GM23338 (cell line): ENCODE measurements at regions not wholly inside any gene's neighbourhood (a gene's known extent, or its start where the extent isn't known, plus 50 kb on each side); places are given as distances from the start of the nearest gene placed in this dataset.

ENCODE experiments used
- ATAC-seq: fragments of 200-7000 bp; cut with Tn5 transposase; 3 replicates; pipeline ENCODE4 v1.9.1; 2020
- DNase-seq: peaks from one replicate; pipeline ENCODE4 v3.0.0-alpha.2; 2015; ENCODE audit warnings: low spot score
- H2AFZ ChIP-seq: fragments of 200-600 bp; sonication (generic); 2 replicates; pipeline ENCODE4 v1.8.0; 2016; ENCODE audit warnings: antibody characterized with exemption, mild to moderate bottlenecking, moderate library complexity
- H3F3A ChIP-seq: fragments of 200-600 bp; sonication (generic); replicated peaks from 2 replicates; pipeline ENCODE4 v1.8.0; 2017; ENCODE audit warnings: antibody characterized with exemption, mixed run types, low read depth
- H3K27ac ChIP-seq: fragments of 200-600 bp; sonication (generic); 2 replicates; pipeline ENCODE4 v1.6.1; 2016; ENCODE audit warnings: low read depth
- H3K27me3 ChIP-seq: fragments of 200-600 bp; sonication (generic); 2 replicates; pipeline ENCODE4 v1.8.0; 2016; ENCODE audit warnings: mild to moderate bottlenecking, mixed run types, moderate library complexity; ENCODE audit not compliant: insufficient read depth
- H3K36me3 ChIP-seq: fragments of 200-600 bp; sonication (generic); 2 replicates; pipeline ENCODE4 v1.8.0; 2016; ENCODE audit warnings: mild to moderate bottlenecking; ENCODE audit not compliant: insufficient read depth
- H3K4me1 ChIP-seq: fragments of 200-600 bp; sonication (generic); 2 replicates; pipeline ENCODE4 v1.8.0; 2016; ENCODE audit warnings: mild to moderate bottlenecking, moderate library complexity; ENCODE audit not compliant: insufficient read depth
- H3K4me2 ChIP-seq: fragments of 200-600 bp; sonication (generic); 2 replicates; pipeline ENCODE4 v1.7.1; 2017; ENCODE audit warnings: mixed run types
- H3K4me3 ChIP-seq: fragments of 200-600 bp; sonication (generic); 2 replicates; pipeline ENCODE4 v1.6.1; 2016; ENCODE audit warnings: mixed run types
- H3K79me2 ChIP-seq: fragments of 200-600 bp; sonication (generic); replicated peaks from 2 replicates; pipeline ENCODE4 v1.8.0; 2017; ENCODE audit warnings: mild to moderate bottlenecking; ENCODE audit not compliant: insufficient read depth
- H3K9me2 ChIP-seq: fragments of 200-600 bp; sonication (generic); 2 replicates; pipeline ENCODE4 v1.8.0; 2017; ENCODE audit not compliant: insufficient read depth
- H4K20me1 ChIP-seq: fragments of 200-600 bp; sonication (generic); replicated peaks from 2 replicates; pipeline ENCODE4 v1.8.0; 2017; ENCODE audit warnings: mild to moderate bottlenecking; ENCODE audit not compliant: insufficient read depth
- H3K27ac Mint-ChIP-seq: 2 replicates; pipeline ENCODE4 v1.8.0; 2020; ENCODE audit warnings: inconsistent platforms, mild to moderate bottlenecking, moderate library complexity, mixed read lengths
- H3K27me3 Mint-ChIP-seq: 3 replicates; pipeline ENCODE4 v1.8.0; 2022; ENCODE audit warnings: low read depth, mild to moderate bottlenecking, moderate library complexity, mixed read lengths, inconsistent platforms; ENCODE audit not compliant: insufficient read depth, poor library complexity
- H3K36me3 Mint-ChIP-seq: 3 replicates; pipeline ENCODE4 v1.8.0; 2021; ENCODE audit warnings: low read depth, mild to moderate bottlenecking, inconsistent platforms, moderate library complexity, mixed read lengths
- H3K4me1 Mint-ChIP-seq: 3 replicates; pipeline ENCODE4 v1.8.0; 2020; ENCODE audit warnings: mild to moderate bottlenecking, inconsistent platforms, mixed read lengths
- H3K4me3 Mint-ChIP-seq: 3 replicates; pipeline ENCODE4 v1.8.0; 2021; ENCODE audit warnings: moderate library complexity, mild to moderate bottlenecking, inconsistent platforms, mixed read lengths
- H3K9me3 Mint-ChIP-seq: 3 replicates; pipeline ENCODE4 v1.8.0; 2020; ENCODE audit warnings: moderate library complexity, mild to moderate bottlenecking, inconsistent platforms, mixed read lengths
- CREB1 ChIP-seq: fragments of 250-450 bp; sonication (Bioruptor Pico); IDR thresholded peaks from 2 replicates; pipeline ENCODE4 v1.5.0; 2020; ENCODE audit warnings: low read depth, mild to moderate bottlenecking, moderate library complexity
- CTCF ChIP-seq, 2 experiments: fragments of 200-600 bp in 1 of 2; sonication (generic) in 1 of 2; conservative IDR thresholded peaks; 2 replicates each; pipeline versions ENCODE4 v1.5.1 to v1.6.1; 2016 to 2017; ENCODE audit warnings: antibody characterized with exemption in 2 of 2, low read depth in 2 of 2, mild to moderate bottlenecking in 2 of 2, moderate library complexity in 1 of 2
- EZH2 ChIP-seq: fragments of 200-600 bp; sonication (generic); IDR thresholded peaks from one replicate; pipeline ENCODE4 v1.8.0; 2017; ENCODE audit warnings: antibody characterized with exemption, mild to moderate bottlenecking, low read depth; ENCODE audit not compliant: unreplicated experiment
- EZH2phosphoT487 ChIP-seq: fragments of 200-600 bp; sonication (generic); IDR thresholded peaks from one replicate; pipeline ENCODE4 v1.8.1; 2018; ENCODE audit warnings: antibody characterized with exemption; ENCODE audit not compliant: unreplicated experiment
- JUNB ChIP-seq: IDR thresholded peaks from one replicate; pipeline ENCODE4 v1.6.1; 2016; ENCODE audit warnings: antibody characterized with exemption; ENCODE audit not compliant: unreplicated experiment
- NANOG ChIP-seq: IDR thresholded peaks from 2 replicates; pipeline ENCODE4 v1.6.1; 2016; ENCODE audit warnings: antibody characterized with exemption, borderline replicate concordance
- POLR2AphosphoS5 ChIP-seq: IDR thresholded peaks from 2 replicates; pipeline ENCODE4 v1.6.1; 2016; ENCODE audit warnings: antibody characterized with exemption, low read depth
- REST ChIP-seq: IDR thresholded peaks from one replicate; pipeline ENCODE4 v1.6.1; 2018; ENCODE audit warnings: antibody characterized with exemption; ENCODE audit not compliant: unreplicated experiment
- ZNF114 ChIP-seq: fragments of 250-450 bp; sonication (Bioruptor Pico); IDR thresholded peaks from 2 replicates; pipeline ENCODE4 v1.5.0; 2020; ENCODE audit warnings: mild to moderate bottlenecking, moderate library complexity

- H3K27ac Mint-ChIP-seq, result no peak overlapping the region
These were observed 204.8 kb upstream of the TCERG1L start for GRCh38 chr10:131516285-131516684.

GRCh38 chr10:131517781-131518180 lies 206.3 kb upstream of the TCERG1L start:
- no peaks in the 10 kb centered on the region for H3K27me3 Mint-ChIP-seq
- H3K9me3 Mint-ChIP-seq, result peaks cover 79% of the 10 kb centered on the region
- H3K4me3 Mint-ChIP-seq, result no peak overlapping the region
- H3K79me2 ChIP-seq, result no peaks in the 10 kb centered on the region
- ATAC-seq (no peak), DNase-seq (no peak)
- no peak overlapping the region for H3K27ac Mint-ChIP-seq
- H3K27ac ChIP-seq, result no peak overlapping the region
- peaks cover 30% of the 10 kb centered on the region for H3K36me3 Mint-ChIP-seq
- no peaks in the 10 kb centered on the region for H3F3A ChIP-seq
- no peaks in the 10 kb centered on the region for H3K4me1 ChIP-seq
- no peaks in the 10 kb centered on the region for H3K27me3 ChIP-seq
- H3K36me3 ChIP-seq, result no peaks in the 10 kb centered on the region
- H4K20me1 ChIP-seq, result no peaks in the 10 kb centered on the region
- H3K4me3 ChIP-seq, result no peak overlapping the region
- H3K4me2 ChIP-seq, result no peak overlapping the region
- H2AFZ ChIP-seq, result no peak overlapping the region
- H3K9me2 ChIP-seq, result no peaks in the 10 kb centered on the region
- no peaks in the 10 kb centered on the region; the same call in 2 of the 3 replicates for H3K4me1 Mint-ChIP-seq
- TF ChIP-seq POLR2AphosphoS5 (no peak), JUNB (no peak), CREB1 (CRISPR knock-in tag) (no peak), CTCF (conservative IDR thresholded peaks at IDR 0.05; ENCODE audit: low read depth in 2 of 2) (no peak)

More at GRCh38 chr10:131516285-131516684, 204.8 kb upstream of the TCERG1L start:
- Histone ChIP-seq H3F3A (no peaks in the 10 kb centered on the region), H3K4me1 (no peaks in the 10 kb centered on the region), H3K79me2 (no peaks in the 10 kb centered on the region), H3K27ac (no peak overlapping the region), H4K20me1 (no peaks in the 10 kb centered on the region), H3K36me3 (no peaks in the 10 kb centered on the region; the same call in 1 of the 2 replicates), H3K4me3 (no peak overlapping the region), H2AFZ (no peak overlapping the region), H3K9me2 (no peaks in the 10 kb centered on the region), H3K4me2 (no peak overlapping the region), H3K27me3 (no peaks in the 10 kb centered on the region)
- peaks cover 30% of the 10 kb centered on the region for H3K36me3 Mint-ChIP-seq
- no peaks in the 10 kb centered on the region; the same call in 2 of the 3 replicates for H3K4me1 Mint-ChIP-seq
- TF ChIP-seq POLR2AphosphoS5 (no peak), EZH2 (no peak), EZH2phosphoT487 (no peak), CREB1 (CRISPR knock-in tag) (no peak), ZNF114 (no peak), JUNB (no peak), REST (no peak), NANOG (no peak)
- no peaks in the 10 kb centered on the region for H3K27me3 Mint-ChIP-seq
- no peak overlapping the region for H3K4me3 Mint-ChIP-seq
- peaks cover 67% of the 10 kb centered on the region for H3K9me3 Mint-ChIP-seq
- no peak for ATAC-seq
- no peak for DNase-seq
